ENCODE measurements at regions not wholly inside any gene's neighbourhood (a gene's known extent, or its start where the extent isn't known, plus 50 kb on each side); places are given as distances from the start of the nearest gene placed in this dataset.
"Not testable (repeated sequence)": the region's sequence is repeated elsewhere in the genome, so short reads cannot be mapped to it uniquely, and the experiment has no call there.

- no peak for DNase-seq
These were observed 105.4 kb upstream of the TLK1 start for GRCh38 chr2:171266102-171266501.

- DNase-seq, result not testable (repeated sequence)
These were observed 100.8 kb upstream of the TLK1 start for GRCh38 chr2:171261529-171261928.

- DNase-seq, result peak; percentile 33 to 57
These were observed 100.1 kb upstream of the TLK1 start for GRCh38 chr2:171260471-171261424.

GRCh38 chr2:171254666-171255065, 94.0 kb upstream of the TLK1 start:
- no peak for DNase-seq

DNA sequence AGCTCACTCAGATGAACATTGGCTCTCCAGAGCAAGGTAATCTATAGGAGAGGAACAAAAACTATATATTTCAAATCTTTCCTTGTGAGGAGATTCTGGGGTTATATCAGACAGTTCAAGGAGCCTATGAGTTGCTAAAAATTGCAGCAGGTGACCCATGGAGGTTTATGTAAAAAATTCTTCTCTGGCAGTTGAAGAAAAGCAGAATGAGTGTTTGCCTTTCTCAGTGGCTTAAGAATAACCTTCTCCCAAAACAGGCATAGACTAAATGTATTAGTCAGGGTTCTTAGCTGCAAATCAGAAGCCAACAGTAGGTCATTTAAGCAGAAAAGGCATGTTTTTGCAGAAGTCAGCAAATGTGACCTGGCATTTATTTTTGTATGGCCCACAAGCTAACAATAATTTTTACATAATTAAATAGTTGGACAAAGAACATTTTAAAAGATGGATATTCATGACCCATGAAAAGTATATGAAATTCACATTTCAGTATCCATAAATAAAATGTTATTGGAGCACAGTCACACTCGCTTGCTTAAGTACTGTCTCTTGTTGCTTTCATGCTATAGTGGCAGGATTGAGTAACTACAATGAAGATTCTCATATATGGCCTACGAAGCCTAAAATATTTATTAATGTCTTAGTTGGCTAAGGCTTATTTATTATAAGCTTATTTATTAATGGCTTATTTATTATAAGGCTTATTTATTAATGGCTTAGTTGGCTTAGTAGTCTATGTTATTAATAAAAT, 93.4 kb upstream of the TLK1 start:
- DNase-seq, result no peak

DNA sequence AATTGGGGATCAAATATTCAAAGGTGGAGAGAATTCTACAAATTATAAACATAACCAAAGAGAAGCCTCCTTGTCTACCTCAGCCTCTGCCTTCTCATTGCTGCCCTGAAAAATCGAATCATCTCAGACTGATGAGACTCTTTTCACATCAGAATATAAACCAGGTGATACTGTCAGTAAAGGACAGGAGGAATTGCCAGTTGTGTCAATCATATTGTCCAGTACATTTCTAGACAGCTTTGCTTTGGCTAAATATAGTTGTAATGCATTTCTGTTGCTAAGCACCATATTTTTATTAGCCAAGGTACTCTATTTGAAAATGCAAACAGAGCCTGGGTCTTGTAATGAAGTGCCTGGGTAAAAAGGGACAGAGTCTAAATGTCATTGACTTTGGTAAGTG, 92.6 kb upstream of the TLK1 start:
- no peak for DNase-seq

- DNase-seq, result no peak
These were observed 89.0 kb upstream of the TLK1 start for GRCh38 chr2:171249689-171250088.

GRCh38 chr2:171247741-171248662, 87.3 kb upstream of the TLK1 start:
- no peak for DNase-seq

DNA sequence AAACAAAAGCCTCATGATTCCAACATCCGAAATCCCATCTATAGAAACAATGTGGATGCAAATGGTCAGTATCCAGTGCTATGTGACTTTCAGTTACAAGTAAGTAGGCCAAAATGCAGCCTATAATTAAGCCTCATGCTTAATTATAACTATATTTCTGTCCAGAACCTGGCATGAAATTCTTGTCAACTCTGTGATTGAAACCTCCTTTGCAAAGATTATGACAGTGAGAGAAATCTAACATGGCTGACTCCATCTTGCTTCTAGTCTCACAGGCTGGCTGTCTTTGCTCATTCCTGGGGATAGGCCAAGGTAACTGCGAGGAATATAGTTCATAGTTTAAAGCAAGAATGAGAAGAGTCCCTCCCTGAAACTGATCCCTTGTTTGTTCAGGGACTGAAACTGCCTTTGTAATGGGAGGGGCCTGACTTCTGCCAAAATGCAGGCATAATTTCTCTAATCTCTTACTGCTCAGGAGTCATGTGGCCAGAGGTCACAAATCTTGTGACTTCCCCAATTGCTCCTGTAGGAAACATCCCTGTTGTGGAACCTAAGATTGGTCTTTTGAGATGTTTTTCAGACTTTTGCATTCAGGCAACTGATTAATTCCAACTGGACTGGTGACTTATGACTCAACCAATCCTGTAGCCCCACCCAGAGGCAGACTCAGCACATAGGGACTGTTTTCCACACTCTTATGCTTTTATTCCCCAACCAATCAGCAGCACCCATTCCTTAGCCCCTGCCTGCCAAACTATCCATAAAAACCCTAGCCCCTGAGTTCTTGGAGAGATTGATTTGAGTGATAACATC, 84.5 kb upstream of the TLK1 start:
- DNase-seq, result no peak

- no peak for DNase-seq
These were observed 83.8 kb upstream of the TLK1 start for GRCh38 chr2:171244466-171244969.

- DNase-seq, result no peak
These were observed 81.1 kb upstream of the TLK1 start for GRCh38 chr2:171241771-171242170.

DNA sequence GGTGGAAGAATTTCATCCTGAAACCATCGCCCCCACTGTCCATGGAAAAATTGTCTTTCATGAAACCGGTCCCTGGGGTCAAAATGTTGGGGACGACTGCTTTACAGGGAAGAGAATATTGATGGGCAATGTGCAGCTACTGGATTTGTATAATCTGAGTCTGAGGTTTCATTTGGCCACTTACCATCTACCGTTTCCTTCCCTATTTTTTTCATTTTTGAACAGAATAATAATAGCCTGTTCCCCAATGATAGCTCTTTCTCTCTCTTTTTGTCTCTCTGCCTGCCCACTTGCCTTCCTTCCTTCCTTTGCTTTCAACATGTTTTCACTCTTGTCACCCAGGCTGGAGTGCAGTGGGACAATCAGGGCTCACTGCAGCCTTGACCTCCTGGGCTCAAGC, 78.3 kb upstream of the TLK1 start:
- DNase-seq, result no peak

DNA sequence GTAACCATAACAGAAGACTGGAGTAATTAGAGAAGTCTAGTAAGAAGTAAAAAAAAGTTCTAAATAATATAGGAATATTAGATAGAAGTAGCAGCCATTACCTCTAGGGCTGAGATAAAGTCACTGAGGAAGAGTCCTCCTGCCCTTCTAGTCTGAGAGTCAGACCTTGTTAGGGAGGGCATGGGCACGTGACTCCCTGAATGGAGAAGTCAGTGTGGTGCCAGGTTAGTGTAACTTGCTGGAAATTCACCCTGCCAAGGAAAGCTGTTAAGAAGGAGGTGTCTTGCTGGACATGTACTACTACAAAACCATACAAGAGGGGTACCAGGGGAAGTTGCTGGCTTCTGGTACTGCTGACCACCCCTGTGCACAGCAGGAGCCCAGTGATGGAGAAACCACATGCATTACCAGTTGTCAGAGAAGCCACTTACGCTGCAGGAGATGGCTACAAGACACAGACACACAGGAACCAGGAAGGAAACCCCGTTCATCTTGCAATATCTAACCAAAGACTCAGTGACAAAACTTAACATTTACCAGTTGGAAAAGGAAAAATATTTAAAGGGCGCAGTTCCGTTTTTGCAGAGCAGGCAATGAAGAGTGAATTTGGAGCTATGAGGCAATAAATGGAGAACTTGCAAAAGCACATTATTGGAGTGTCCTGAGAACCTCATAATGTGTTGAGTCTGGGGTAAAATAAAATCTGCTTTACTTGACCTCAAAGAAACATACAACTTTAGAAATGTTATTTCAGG, 77.2 kb upstream of the TLK1 start:
- no peak for DNase-seq

DNA sequence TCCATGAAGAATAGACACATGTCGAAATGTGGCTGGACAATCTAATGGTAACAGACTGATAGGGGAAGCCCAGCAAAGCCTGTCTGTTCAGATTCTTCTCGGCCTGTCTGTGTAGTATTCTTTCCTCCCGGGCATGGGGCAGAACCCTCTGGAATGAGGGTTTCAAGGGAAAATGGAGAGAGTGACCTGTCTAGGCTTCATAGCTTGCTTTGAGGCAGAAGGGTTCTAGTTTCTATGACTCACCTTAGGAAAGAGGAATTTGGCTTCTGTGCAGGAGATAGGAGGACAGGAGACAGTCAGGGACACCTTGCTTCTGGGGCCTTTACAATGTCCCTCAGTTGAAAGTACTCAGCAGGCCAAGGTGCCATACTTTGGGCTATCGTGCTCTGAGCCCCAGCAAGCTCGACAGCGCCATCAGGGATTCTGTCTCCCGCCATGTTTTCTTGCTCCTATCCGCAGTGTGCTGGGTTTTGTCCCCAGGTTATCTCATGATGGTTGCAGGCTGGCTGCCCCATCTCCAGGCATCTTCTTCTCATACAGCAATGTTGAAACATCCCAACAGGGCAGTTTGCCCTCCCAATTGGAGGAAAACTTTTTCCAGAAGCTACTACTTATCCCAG, 74.7 kb upstream of the TLK1 start:
- DNase-seq, result no peak

DNA sequence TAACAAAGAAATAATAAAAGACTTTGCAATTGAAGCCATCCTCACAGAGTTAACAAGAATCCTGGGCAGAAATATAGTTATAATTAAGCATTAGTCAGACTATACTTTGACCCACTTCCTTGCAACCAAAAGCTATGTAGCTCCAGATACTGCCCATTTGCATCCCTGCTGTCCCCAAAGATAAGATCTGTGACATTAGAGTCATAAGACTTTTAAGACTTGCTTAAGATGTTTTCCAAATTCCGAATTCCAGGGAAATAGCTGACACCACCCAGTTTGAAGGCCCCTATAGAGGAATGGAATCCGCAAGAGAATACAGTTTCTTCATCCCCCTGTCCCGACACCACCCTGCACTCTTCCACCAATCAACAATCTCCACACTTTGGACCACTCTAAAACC, 69.5 kb upstream of the TLK1 start:
- no peak for DNase-seq

DNA sequence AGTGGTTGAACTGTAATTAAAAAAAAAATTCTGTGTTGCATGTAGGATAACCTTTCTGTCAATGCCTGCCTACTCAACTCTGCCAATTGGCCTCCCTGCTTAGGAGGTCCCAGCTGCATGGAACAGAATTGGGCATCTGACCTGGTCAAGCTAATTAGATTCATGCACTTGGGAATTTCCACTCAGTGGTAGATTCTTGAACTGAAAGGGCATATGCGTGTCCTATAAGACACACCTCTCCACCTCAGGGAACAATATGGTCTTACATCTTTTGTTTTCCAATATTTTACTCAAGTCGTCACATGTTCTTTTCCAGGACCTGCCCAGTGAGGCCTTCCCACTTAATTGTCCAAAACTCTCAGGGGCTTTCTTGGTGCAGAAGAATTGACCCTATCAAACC, 68.1 kb upstream of the TLK1 start:
- DNase-seq, result no peak

- DNase-seq, result no peak
These were observed 66.5 kb upstream of the TLK1 start for GRCh38 chr2:171227066-171227782.

GRCh38 chr2:171226461-171226860, 65.8 kb upstream of the TLK1 start:
- no peak for DNase-seq

- DNase-seq, result no peak
These were observed 65.3 kb upstream of the TLK1 start for GRCh38 chr2:171225989-171226388.
